ENCODE measurements at regions not wholly inside any gene's neighbourhood (a gene's known extent, or its start where the extent isn't known, plus 50 kb on each side); places are given as distances from the start of the nearest gene placed in this dataset.

- no peak overlapping the region for H3K4me3 ChIP-seq (ENCODE audit: control extremely low read depth in 1 of 5, extremely low read depth in 1 of 5, insufficient read depth in 1 of 5, low read depth in 2 of 5, low read length in 4 of 5)
- H3K27me3 ChIP-seq (replicated peaks in 1 of 4; ENCODE audit: control extremely low read depth in 1 of 4, control insufficient read depth in 3 of 4, insufficient read depth in 4 of 4, low read length in 3 of 4), result no peaks in the 10 kb centered on the region
- H3K36me3 ChIP-seq (replicated peaks in 1 of 2; ENCODE audit: control extremely low read depth in 1 of 2, control insufficient read depth in 1 of 2, extremely low read depth in 1 of 2, insufficient read depth in 2 of 2, low read length in 1 of 2), result no peaks in the 10 kb centered on the region
- no peaks in the 10 kb centered on the region for H3K79me2 ChIP-seq (ENCODE audit: control insufficient read depth, insufficient read depth, low read length)
- no peak for TF ChIP-seq CTCF (IDR thresholded peaks at IDR 0.05)
- TF ChIP-seq EZH2 (IDR thresholded peaks at IDR 0.05; ENCODE audit: borderline replicate concordance, insufficient read depth, low read depth, low read length, poor library complexity, severe bottlenecking), result no peak
- Mint-ChIP-seq H3K27ac (no peak overlapping the region), H3K9me3 (ENCODE audit: insufficient read depth) (no peaks in the 10 kb centered on the region), H3K27me3 (no peaks in the 10 kb centered on the region), H3K4me3 (no peak overlapping the region), H3K4me1 (no peaks in the 10 kb centered on the region)
- H2AFZ ChIP-seq (ENCODE audit: insufficient read depth, low read depth, low read length, poor library complexity, severe bottlenecking), result no peak overlapping the region
- no peak for ATAC-seq (ENCODE audit: low read depth)
- H3K9me3 ChIP-seq (ENCODE audit: control extremely low read depth in 1 of 3, control insufficient read depth in 2 of 3, insufficient read depth in 1 of 3, low read length in 2 of 3), result no peaks in the 10 kb centered on the region
- ChIA-PET CTCF (no interaction called here), POLR2A (no interaction called here)
- no peak overlapping the region for H3K9ac ChIP-seq (ENCODE audit: low read length)
- no peaks in the 10 kb centered on the region for H3K4me1 ChIP-seq (ENCODE audit: control insufficient read depth in 2 of 2, insufficient read depth in 2 of 2, low read length in 2 of 2)
- no peak overlapping the region for H3K4me2 ChIP-seq (replicated peaks; ENCODE audit: low read depth, low read length, poor library complexity, severe bottlenecking)
- WGBS (ENCODE audit: insufficient coverage), result 100% methylated on average over 2 of the region's 4 CpGs
- intact Hi-C loops (cut with micrococcal nuclease), result no loop called here
- DNase-seq, result no peak
- H4K20me1 ChIP-seq (ENCODE audit: control insufficient read depth, insufficient read depth, low read length, poor library complexity, severe bottlenecking), result no peaks in the 10 kb centered on the region
- no peak overlapping the region for H3K27ac ChIP-seq (ENCODE audit: low read length in 2 of 2)
Observed at GRCh38 chr14:29486132-29486531, 441.5 kb downstream of the PRKD1 start.

GRCh38 chr14:29489911-29490425 is 437.7 kb downstream of the PRKD1 start:
- no peak for DNase-seq
- WGBS (ENCODE audit: insufficient coverage), result 100% methylated on average over 2 of the region's 4 CpGs
- no peaks in the 10 kb centered on the region for H3K27me3 ChIP-seq (replicated peaks in 1 of 4; ENCODE audit: control extremely low read depth in 1 of 4, control insufficient read depth in 3 of 4, insufficient read depth in 4 of 4, low read length in 3 of 4)
- no peak for TF ChIP-seq CTCF (IDR thresholded peaks at IDR 0.05)
- no peak for TF ChIP-seq EZH2 (IDR thresholded peaks at IDR 0.05; ENCODE audit: borderline replicate concordance, insufficient read depth, low read depth, low read length, poor library complexity, severe bottlenecking)
- Mint-ChIP-seq H3K4me1 (no peaks in the 10 kb centered on the region), H3K27ac (no peak overlapping the region), H3K9me3 (ENCODE audit: insufficient read depth) (no peaks in the 10 kb centered on the region), H3K4me3 (no peak overlapping the region), H3K27me3 (no peaks in the 10 kb centered on the region)
- no peaks in the 10 kb centered on the region for H3K4me1 ChIP-seq (ENCODE audit: control insufficient read depth in 2 of 2, insufficient read depth in 2 of 2, low read length in 2 of 2)
- H3K9ac ChIP-seq (ENCODE audit: low read length), result no peak overlapping the region
- no peak overlapping the region for H3K4me3 ChIP-seq (ENCODE audit: control extremely low read depth in 1 of 5, extremely low read depth in 1 of 5, insufficient read depth in 1 of 5, low read depth in 2 of 5, low read length in 4 of 5)
- H3K9me3 ChIP-seq (ENCODE audit: control extremely low read depth in 1 of 3, control insufficient read depth in 2 of 3, insufficient read depth in 1 of 3, low read length in 2 of 3), result no peaks in the 10 kb centered on the region
- no peaks in the 10 kb centered on the region for H3K79me2 ChIP-seq (ENCODE audit: control insufficient read depth, insufficient read depth, low read length)
- ATAC-seq (ENCODE audit: low read depth), result no peak
- H4K20me1 ChIP-seq (ENCODE audit: control insufficient read depth, insufficient read depth, low read length, poor library complexity, severe bottlenecking), result no peaks in the 10 kb centered on the region
- no peak overlapping the region for H2AFZ ChIP-seq (ENCODE audit: insufficient read depth, low read depth, low read length, poor library complexity, severe bottlenecking)
- H3K27ac ChIP-seq (ENCODE audit: low read length in 2 of 2), result no peak overlapping the region
- intact Hi-C loops (cut with micrococcal nuclease), result no loop called here
- ChIA-PET CTCF (no interaction called here), POLR2A (no interaction called here)
- H3K4me2 ChIP-seq (replicated peaks; ENCODE audit: low read depth, low read length, poor library complexity, severe bottlenecking), result no peak overlapping the region
- H3K36me3 ChIP-seq (replicated peaks in 1 of 2; ENCODE audit: control extremely low read depth in 1 of 2, control insufficient read depth in 1 of 2, extremely low read depth in 1 of 2, insufficient read depth in 2 of 2, low read length in 1 of 2), result no peaks in the 10 kb centered on the region

All from B cell (primary cell).